LoVo (cell line): ENCODE measurements at regions not wholly inside any gene's neighbourhood (a gene's known extent, or its start where the extent isn't known, plus 50 kb on each side); places are given as distances from the start of the nearest gene placed in this dataset.
"Not testable (repeated sequence)": the region's sequence is repeated elsewhere in the genome, so short reads cannot be mapped to it uniquely, and the experiment has no call there.

Source experiments
- DNase-seq: peaks from one replicate; pipeline ENCODE4 v3.0.0-alpha.2; 2016; ENCODE audit warnings: low spot score

GRCh38 chr3:118772036-118772435, 262.6 kb downstream of the IGSF11 start:
- DNase-seq: no peak

GRCh38 chr3:118772547-118773011, 262.1 kb downstream of the IGSF11 start:
- DNase-seq: no peak

- no peak for DNase-seq
Observed at GRCh38 chr3:118775021-118775420, 259.6 kb downstream of the IGSF11 start.

DNA sequence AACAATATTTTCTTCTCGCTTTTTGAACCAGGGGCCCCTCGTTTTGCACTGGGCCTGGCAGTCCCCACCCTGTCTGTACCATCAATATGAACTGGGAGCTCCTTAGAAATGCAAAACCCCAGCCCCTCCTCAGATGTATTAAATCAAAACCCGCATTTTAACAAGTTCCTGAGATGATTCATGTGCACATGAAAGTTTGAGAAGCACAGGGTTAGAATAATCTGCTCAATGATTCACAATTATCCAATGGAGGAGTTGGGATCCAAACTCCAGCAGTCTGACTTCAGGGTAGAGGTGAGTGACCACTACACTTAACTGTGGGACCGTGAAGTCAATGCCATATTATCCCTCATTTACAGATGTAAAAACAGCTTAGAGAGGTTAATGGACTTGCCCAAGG, 256.4 kb downstream of the IGSF11 start:
- no peak for DNase-seq

DNA sequence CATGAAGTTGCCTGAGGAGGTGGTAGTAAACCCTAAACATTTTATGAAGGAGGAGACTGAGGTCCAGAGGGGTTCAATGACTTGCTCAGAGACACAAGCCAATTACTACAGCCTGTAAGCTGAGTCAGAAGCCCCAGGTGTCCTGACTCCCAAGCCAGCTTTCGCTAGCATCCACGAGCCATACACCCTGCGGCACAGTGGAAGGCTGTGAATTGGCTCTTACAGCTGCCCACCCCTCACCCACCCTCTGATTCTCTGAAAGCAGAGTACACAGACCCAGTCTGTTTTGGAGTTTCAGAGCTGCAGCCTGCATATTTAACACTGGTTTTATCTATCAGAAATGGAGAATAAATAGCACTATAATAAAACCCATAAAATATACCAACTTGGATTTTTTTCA, 253.4 kb downstream of the IGSF11 start:
- no peak for DNase-seq

- DNase-seq: no peak
Observed at GRCh38 chr3:118781839-118782238, 252.8 kb downstream of the IGSF11 start.

GRCh38 chr3:118782755-118783202, 251.9 kb downstream of the IGSF11 start:
- no peak for DNase-seq

- no peak for DNase-seq
Observed at GRCh38 chr3:118785415-118785814, 249.2 kb downstream of the IGSF11 start.

DNA sequence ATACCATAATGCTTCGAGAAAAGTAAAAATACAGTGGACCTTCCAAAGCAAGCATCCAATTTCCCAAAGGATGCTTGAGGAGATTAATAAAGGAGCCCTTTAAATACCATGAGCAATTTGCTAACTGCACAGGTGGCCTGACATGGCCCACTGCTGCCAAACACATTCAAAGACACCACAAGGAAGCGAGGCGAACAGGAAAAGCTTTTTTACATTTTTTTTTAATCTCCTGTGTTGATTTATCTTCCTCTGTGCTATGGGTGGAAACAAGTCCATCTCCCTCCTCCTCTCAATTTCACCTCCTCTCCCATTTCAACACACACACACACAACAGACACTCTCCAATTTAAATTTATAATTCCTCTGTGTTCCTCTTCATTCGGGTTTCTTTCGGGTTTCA, 243.4 kb downstream of the IGSF11 start:
- no peak for DNase-seq

DNA sequence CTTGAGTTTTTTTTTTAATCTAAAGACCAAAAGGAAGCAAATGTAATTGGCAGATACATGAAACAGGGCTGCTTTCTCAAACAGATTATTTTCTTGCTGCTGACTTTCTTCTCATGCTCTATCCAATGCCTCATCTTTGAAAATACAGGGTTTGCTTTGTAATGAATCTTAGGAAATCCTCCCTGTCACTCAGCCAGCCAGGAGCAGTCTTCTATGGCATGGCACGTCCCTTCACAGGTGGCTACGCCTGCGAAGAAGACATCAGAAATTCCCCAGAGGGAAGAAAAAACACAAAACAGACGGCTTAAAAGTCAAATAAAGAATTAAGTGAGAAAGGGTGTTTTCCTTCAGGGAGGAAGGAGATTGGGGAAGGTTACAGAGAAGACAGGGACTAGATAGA, 242.5 kb downstream of the IGSF11 start:
- no peak for DNase-seq

DNA sequence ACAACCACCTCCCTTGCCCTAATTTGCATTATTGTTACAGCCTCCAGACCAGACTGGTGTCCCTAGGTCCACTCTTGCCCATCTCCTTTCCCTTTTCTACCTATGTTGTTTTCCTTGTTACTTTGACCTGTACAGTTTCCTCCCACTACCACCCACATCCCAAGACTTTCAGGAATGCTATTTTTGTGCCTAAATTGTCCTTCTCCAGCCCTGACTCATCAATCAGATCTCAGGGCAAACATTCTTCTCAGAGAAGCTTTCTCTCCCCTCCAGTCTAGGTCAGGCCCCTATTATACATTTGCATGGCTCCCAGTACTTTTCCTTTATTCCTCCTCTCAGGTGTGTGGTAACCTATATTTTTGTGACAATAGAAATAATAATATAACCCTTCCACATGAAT, 241.5 kb downstream of the IGSF11 start:
- no peak for DNase-seq

DNA sequence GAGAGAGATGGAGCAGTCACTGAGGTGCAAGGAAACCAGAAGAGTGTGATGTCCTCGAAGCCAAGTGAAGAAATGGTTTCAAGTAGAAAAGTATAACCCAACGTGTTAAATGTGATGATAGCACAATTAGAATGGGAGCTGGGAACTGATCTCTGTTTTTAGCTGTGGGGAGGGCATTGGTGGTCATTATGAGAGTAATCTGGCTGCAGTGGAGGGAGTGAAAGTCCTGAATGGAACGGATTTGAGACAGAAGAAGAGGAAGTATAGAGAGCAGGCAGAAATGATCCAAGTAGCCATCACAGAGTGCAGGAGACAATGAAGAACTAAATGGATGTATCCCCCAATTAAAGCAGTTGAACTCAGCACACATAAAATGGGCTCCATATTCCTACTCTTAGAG, 235.3 kb downstream of the IGSF11 start:
- DNase-seq: no peak

- no peak for DNase-seq
Observed at GRCh38 chr3:118801899-118802298, 232.7 kb downstream of the IGSF11 start.

GRCh38 chr3:118802325-118803095, 232.1 kb downstream of the IGSF11 start:
- no peak for DNase-seq

DNA sequence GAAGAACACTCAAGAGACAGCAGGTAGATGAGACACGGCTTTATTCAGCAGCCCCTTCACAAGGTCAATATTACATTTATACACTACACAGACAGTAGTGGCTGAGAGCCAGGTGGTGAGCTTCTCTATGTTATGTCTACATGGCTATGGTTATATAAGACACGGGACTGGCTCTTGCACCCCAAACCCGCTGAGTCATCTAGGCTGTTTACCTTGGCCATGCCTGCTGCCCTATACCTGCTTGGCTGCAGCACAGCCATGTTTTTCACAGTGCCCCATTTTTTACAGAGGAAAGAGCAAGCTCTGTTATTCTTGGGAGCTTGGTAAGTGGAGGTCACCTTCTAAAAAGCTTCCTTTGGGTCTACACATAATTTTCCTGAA, 231.6 kb downstream of the IGSF11 start:
- no peak for DNase-seq

- no peak for DNase-seq
Observed at GRCh38 chr3:118805007-118805406, 229.6 kb downstream of the IGSF11 start.

GRCh38 chr3:118806423-118806822, 228.2 kb downstream of the IGSF11 start:
- no peak for DNase-seq

DNA sequence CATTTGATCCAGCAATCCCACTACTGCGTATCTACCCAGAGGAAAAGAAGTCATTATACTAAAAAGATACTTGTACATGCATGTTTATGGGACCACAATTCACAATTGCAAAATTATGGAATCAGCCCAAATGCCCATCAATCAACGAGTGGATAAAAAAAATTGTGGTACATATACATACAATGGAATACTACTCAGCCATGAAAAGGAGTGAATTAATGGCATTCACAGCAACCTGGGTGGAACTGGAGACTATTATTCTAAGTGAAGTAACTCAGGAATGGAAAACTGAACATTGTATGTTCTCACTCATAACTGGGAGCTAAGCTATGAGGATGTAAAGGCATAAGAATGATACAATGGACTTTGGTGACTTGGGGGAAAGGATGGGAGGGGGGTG, 227.3 kb downstream of the IGSF11 start:
- not testable (repeated sequence) for DNase-seq

DNA sequence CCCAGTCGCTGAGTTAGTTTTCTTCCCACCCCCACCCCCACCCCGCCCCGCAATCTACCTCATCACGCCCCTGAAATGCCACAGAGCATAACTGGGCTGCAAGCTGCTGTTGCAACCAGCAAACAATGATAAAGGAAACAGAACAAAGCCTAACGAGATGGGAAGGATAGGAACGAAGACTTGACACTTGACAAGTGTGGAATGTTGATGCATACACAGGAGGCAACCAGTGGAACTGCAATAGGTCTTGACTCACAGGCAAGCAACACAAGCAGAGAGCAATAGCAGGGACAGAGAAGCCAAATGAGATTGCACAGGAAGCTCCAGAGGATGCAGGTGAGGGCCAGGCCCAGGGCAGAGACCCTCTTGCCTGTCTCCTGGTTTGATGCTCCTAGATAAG, 225.9 kb downstream of the IGSF11 start:
- DNase-seq: no peak

- no peak for DNase-seq
Observed at GRCh38 chr3:118809696-118810498, 224.7 kb downstream of the IGSF11 start.

GRCh38 chr3:118810499-118811035, 224.1 kb downstream of the IGSF11 start:
- no peak for DNase-seq

- DNase-seq: no peak
Observed at GRCh38 chr3:118811236-118811732, 223.4 kb downstream of the IGSF11 start.

- no peak for DNase-seq
Observed at GRCh38 chr3:118813472-118813871, 221.2 kb downstream of the IGSF11 start.
